GM23248 (cell line): ENCODE measurements at regions not wholly inside any gene's neighbourhood (a gene's known extent, or its start where the extent isn't known, plus 50 kb on each side); places are given as distances from the start of the nearest gene placed in this dataset.

Experiments used
- DNase-seq: peaks from one replicate; pipeline ENCODE4 v3.0.0-alpha.2; 2015
- H2AFZ ChIP-seq: fragments of 200-600 bp; sonication (generic); 2 replicates; pipeline ENCODE4 v1.6.1; 2016; ENCODE audit warnings: antibody characterized with exemption
- H3F3A ChIP-seq: fragments of 200-600 bp; sonication (generic); 2 replicates; pipeline ENCODE4 v1.6.1; 2016; ENCODE audit warnings: mild to moderate bottlenecking, antibody characterized with exemption, mixed run types; ENCODE audit not compliant: insufficient read depth
- H3K27ac ChIP-seq: fragments of 200-600 bp; sonication (generic); 2 replicates; pipeline ENCODE4 v1.5.1; 2016; ENCODE audit warnings: mild to moderate bottlenecking
- H3K27me3 ChIP-seq: fragments of 200-600 bp; sonication (generic); replicated peaks from 2 replicates; pipeline ENCODE4 v1.6.1; 2016; ENCODE audit warnings: mild to moderate bottlenecking; ENCODE audit not compliant: insufficient read depth
- H3K36me3 ChIP-seq: fragments of 200-600 bp; sonication (generic); 2 replicates; pipeline ENCODE4 v1.6.1; 2016; ENCODE audit warnings: low read depth, mild to moderate bottlenecking
- H3K4me1 ChIP-seq: fragments of 200-600 bp; sonication (generic); 2 replicates; pipeline ENCODE4 v1.6.1; 2016; ENCODE audit warnings: mild to moderate bottlenecking; ENCODE audit not compliant: insufficient read depth
- H3K4me2 ChIP-seq: fragments of 200-600 bp; sonication (generic); one replicate; pipeline ENCODE4 v1.6.1; 2016; ENCODE audit warnings: mild to moderate bottlenecking; ENCODE audit not compliant: unreplicated experiment
- H3K4me3 ChIP-seq: fragments of 200-600 bp; sonication (generic); 2 replicates; pipeline ENCODE4 v1.5.1; 2016; ENCODE audit warnings: mild to moderate bottlenecking
- H3K79me2 ChIP-seq: fragments of 200-600 bp; sonication (generic); 2 replicates; pipeline ENCODE4 v1.6.1; 2016; ENCODE audit warnings: mild to moderate bottlenecking; ENCODE audit not compliant: insufficient read depth
- H3K9ac ChIP-seq: fragments of 200-600 bp; sonication (generic); 2 replicates; pipeline ENCODE4 v1.6.1; 2016; ENCODE audit warnings: mild to moderate bottlenecking
- H3K9me2 ChIP-seq: fragments of 200-600 bp; sonication (generic); 2 replicates; pipeline ENCODE4 v1.6.1; 2016; ENCODE audit warnings: mixed run types, mild to moderate bottlenecking, moderate library complexity; ENCODE audit not compliant: insufficient read depth
- H3K9me3 ChIP-seq: fragments of 200-600 bp; sonication (generic); one replicate; pipeline ENCODE4 v1.6.1; 2017; ENCODE audit warnings: low read depth
- H4K20me1 ChIP-seq: fragments of 200-600 bp; sonication (generic); 2 replicates; pipeline ENCODE4 v1.6.0; 2016; ENCODE audit not compliant: insufficient read depth
- EZH2 ChIP-seq: fragments of 200-600 bp; sonication (generic); IDR thresholded peaks from 2 replicates; pipeline ENCODE4 v1.6.1; 2018; ENCODE audit warnings: antibody characterized with exemption, mild to moderate bottlenecking; ENCODE audit not compliant: insufficient read depth, poor library complexity, severe bottlenecking
- EZH2phosphoT487 ChIP-seq: fragments of 200-600 bp; sonication (generic); IDR thresholded peaks from 2 replicates; pipeline ENCODE4 v1.6.1; 2018; ENCODE audit warnings: antibody characterized with exemption, moderate library complexity, mild to moderate bottlenecking, low read depth; ENCODE audit not compliant: insufficient read depth
- WGBS, 2 experiments: methylation state at CpG; one replicate each; pipeline ENCODE4 v1.1.6; 2015 to 2017; ENCODE audit warnings: low lambda C conversion rate in 2 of 2, low coverage in 1 of 2; ENCODE audit errors: missing lambda C conversion rate in 2 of 2; 5-methylcytosine and 5-hydroxymethylcytosine counted together
- in situ Hi-C: fragments of 300-500 bp; cut with MboI; formaldehyde crosslinking; loops from 2 replicates; pipeline ENCODE4 v1.15.0; 2020

GRCh38 chr3:105988540-105989212, 119.9 kb upstream of the CBLB start:
- WGBS, 2 experiments = 92% methylated on average over 3 of the region's 3 CpGs
- Histone ChIP-seq H3K4me1 (no peaks in the 10 kb centered on the region), H3K9ac (no peak overlapping the region), H3F3A (no peaks in the 10 kb centered on the region), H3K27me3 (no peaks in the 10 kb centered on the region), H3K4me3 (no peak overlapping the region), H3K9me2 (no peaks in the 10 kb centered on the region), H3K27ac (no peak overlapping the region), H3K36me3 (no peaks in the 10 kb centered on the region), H2AFZ (no peak overlapping the region), H4K20me1 (no peaks in the 10 kb centered on the region), H3K79me2 (no peaks in the 10 kb centered on the region), H3K9me3 (peaks cover 5% of the 10 kb centered on the region), H3K4me2 (no peak overlapping the region)
- DNase-seq = no peak
- no peak for TF ChIP-seq EZH2
- no peak for TF ChIP-seq EZH2phosphoT487
- in situ Hi-C loops = no loop called here

- Histone ChIP-seq H3K4me2 (no peak overlapping the region), H3K36me3 (no peaks in the 10 kb centered on the region), H3K27me3 (no peaks in the 10 kb centered on the region), H3K9me2 (no peaks in the 10 kb centered on the region), H3K27ac (no peak overlapping the region), H3K9me3 (no peaks in the 10 kb centered on the region), H3K4me3 (no peak overlapping the region), H3K4me1 (peaks cover 12% of the 10 kb centered on the region), H2AFZ (no peak overlapping the region), H4K20me1 (no peaks in the 10 kb centered on the region), H3F3A (peaks cover 16% of the 10 kb centered on the region), H3K79me2 (no peaks in the 10 kb centered on the region), H3K9ac (no peak overlapping the region)
- in situ Hi-C loops = no loop called here
- no peak for DNase-seq
- 91 to 98% methylated on average over 4 of the region's 4 CpGs for WGBS, 2 experiments
- TF ChIP-seq EZH2 (no peak), EZH2phosphoT487 (no peak)
Observed at GRCh38 chr3:105996781-105997180, 128.0 kb upstream of the CBLB start.

DNA sequence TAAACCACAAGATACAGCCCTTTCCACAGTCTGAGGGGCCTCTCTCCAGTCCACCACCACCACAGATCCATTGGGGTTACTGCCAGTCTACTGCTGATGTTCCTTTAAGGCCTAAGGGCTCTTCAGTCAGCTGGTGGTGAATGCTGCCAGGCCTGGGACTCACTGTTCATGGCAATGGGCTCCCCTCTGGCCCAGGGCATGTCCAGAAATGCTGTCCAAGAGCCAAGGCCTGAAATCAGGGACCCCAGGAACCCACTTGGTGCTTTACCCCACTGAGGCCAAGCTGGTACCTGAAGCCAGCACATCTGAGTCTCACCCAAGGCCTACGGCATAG, 128.6 kb upstream of the CBLB start:
- peak overlapping the region; percentile 84 for H3K9ac ChIP-seq
- 0 out of 2 replicates have a peak overlapping the region, but pooled peaks have one; percentile 85 for H2AFZ ChIP-seq
- TF ChIP-seq EZH2phosphoT487 (no peak), EZH2 (no peak)
- in situ Hi-C loops = no loop called here
- H3K9me2 ChIP-seq = no peaks in the 10 kb centered on the region
- H4K20me1 ChIP-seq = no peaks in the 10 kb centered on the region
- peaks cover 16% of the 10 kb centered on the region for H3F3A ChIP-seq
- peaks cover 12% of the 10 kb centered on the region for H3K4me1 ChIP-seq
- H3K79me2 ChIP-seq = no peaks in the 10 kb centered on the region
- no peaks in the 10 kb centered on the region for H3K27me3 ChIP-seq
- peak overlapping the region; percentile 92 for H3K27ac ChIP-seq
- peak overlapping the region; percentile 73; the same call in 1 of the 2 replicates for H3K4me3 ChIP-seq
- no peaks in the 10 kb centered on the region for H3K9me3 ChIP-seq
- H3K4me2 ChIP-seq = peak overlapping the region; percentile 96
- H3K36me3 ChIP-seq = no peaks in the 10 kb centered on the region
- no peak for DNase-seq
- WGBS, 2 experiments = 33 to 47% methylated on average over 1 of the region's 1 CpG

DNA sequence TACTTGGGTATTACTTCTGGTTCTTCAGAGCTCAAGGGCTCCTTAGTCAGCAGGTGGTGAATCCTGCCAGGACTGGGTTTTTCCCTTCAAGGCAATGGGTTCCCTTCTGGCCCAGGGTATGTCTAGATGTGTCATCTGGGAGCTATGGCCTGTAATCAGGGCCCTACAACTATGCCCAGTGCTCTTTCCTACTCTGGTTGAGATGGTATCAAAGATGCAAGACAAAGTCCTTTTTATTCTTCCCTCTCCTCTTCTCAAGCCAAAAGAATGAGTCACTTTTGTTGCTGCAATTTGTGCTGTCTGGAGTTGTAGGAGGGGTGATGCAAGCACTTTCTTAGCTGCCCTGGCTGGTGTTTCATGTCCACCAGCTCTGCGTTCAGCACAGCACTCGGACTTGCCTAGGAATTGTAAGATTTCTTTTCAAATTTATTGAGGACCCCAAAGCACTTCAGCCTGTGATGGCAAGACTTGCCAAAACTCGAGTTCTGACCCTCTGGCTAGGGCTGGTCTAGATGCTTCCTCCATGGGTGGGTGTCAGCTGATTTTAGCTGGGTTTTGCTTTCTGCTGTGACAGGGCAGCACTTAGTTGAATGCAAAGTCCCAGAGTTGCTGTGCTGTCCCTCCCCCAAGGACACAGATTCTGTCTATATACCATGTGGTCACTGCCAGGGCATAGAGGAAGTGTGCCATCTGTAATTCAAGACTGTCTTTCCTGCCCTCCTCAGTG, 129.2 kb upstream of the CBLB start:
- DNase-seq = peak; percentile 96
- peaks cover 16% of the 10 kb centered on the region for H3F3A ChIP-seq
- H3K27ac ChIP-seq = peak overlapping the region; percentile 92
- peaks cover 12% of the 10 kb centered on the region for H3K4me1 ChIP-seq
- WGBS, 2 experiments = 0% methylated on average over 3 of the region's 3 CpGs
- H4K20me1 ChIP-seq = no peaks in the 10 kb centered on the region
- H3K4me2 ChIP-seq = peak overlapping the region; percentile 96
- peak overlapping the region; percentile 84 for H3K9ac ChIP-seq
- in situ Hi-C loops = no loop called here
- H3K27me3 ChIP-seq = no peaks in the 10 kb centered on the region
- TF ChIP-seq EZH2phosphoT487 (no peak), EZH2 (no peak)
- no peaks in the 10 kb centered on the region for H3K36me3 ChIP-seq
- H3K9me2 ChIP-seq = no peaks in the 10 kb centered on the region
- peak overlapping the region; percentile 85 for H2AFZ ChIP-seq
- peak overlapping the region; percentile 73 for H3K4me3 ChIP-seq
- H3K9me3 ChIP-seq = no peaks in the 10 kb centered on the region
- H3K79me2 ChIP-seq = no peaks in the 10 kb centered on the region
